ENCODE measurements at regions not wholly inside any gene's neighbourhood (a gene's known extent, or its start where the extent isn't known, plus 50 kb on each side); places are given as distances from the start of the nearest gene placed in this dataset.
A peak's percentile ranks its signal among the peaks of the same experiment; 100 is the strongest.

DNA sequence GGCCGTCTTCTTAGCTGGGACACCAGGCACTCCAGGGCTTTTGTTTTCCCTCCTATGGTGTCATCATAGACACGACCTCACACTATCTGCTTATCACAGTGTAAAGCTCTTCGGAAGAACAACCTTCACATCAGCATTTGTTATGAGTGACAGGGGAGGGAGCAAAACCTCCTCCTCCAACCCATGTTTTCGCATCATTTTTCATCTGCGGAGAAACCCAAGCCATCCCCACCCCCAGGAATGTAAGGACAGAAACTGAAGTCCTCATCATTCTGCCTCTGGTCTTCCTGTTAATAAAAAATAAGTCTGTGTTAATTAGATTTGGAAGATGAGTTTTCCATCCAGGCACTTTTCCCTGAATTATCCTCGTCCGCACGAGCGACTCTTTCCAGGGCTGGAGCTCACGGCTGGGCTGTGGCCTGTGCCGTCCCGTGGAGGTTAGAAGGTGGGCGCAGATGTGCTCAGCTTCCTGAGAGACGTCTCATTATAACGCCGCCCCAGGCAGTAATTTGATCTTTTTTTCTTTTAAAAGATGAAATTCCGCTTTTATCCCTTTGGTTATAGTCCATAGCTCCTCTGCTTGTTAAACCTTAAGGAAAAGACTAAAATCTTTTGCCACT is 101.6 kb upstream of the TMEM18 start:
- Histone ChIP-seq H3K27me3 (no peaks in the 10 kb centered on the region), H3K4me1 (no peaks in the 10 kb centered on the region), H3K36me3 (no peaks in the 10 kb centered on the region), H3K9me3 (no peaks in the 10 kb centered on the region), H3K4me3 (no peak overlapping the region), H3K27ac (no peak overlapping the region)
- TF ChIP-seq POLR2AphosphoS5 (IDR thresholded peaks at IDR 0.05; ENCODE audit: insufficient read depth in 1 of 2, low read depth in 1 of 2) (no peak), POLR2A (IDR thresholded peaks at IDR 0.05) (no peak), CTCF (IDR thresholded peaks at IDR 0.05) (no peak)
- intact Hi-C loops (cut with DNase I), result loop anchor here (10.0 kb wide), 1 partner anchor 1696 kb away; no protein-coding TSS in a partner anchor
- DNase-seq (ENCODE audit: extremely low spot score in 2 of 2), result peak in 1 of 2 donors; percentile 55

GRCh38 chr2:777546-777945 is 100.3 kb upstream of the TMEM18 start:
- Histone ChIP-seq H3K27ac (no peak overlapping the region), H3K4me3 (no peak overlapping the region), H3K4me1 (no peaks in the 10 kb centered on the region), H3K27me3 (no peaks in the 10 kb centered on the region), H3K36me3 (no peaks in the 10 kb centered on the region), H3K9me3 (no peaks in the 10 kb centered on the region)
- TF ChIP-seq POLR2A (IDR thresholded peaks at IDR 0.05) (no peak), POLR2AphosphoS5 (IDR thresholded peaks at IDR 0.05; ENCODE audit: insufficient read depth in 1 of 2, low read depth in 1 of 2) (no peak), CTCF (IDR thresholded peaks at IDR 0.05) (no peak)
- intact Hi-C loops (cut with DNase I), result loop anchor here (10.0 kb wide), 1 partner anchor 1697 kb away; no protein-coding TSS in a partner anchor
- DNase-seq (ENCODE audit: extremely low spot score in 2 of 2), result peak; percentile 81 to 84

- H3K27ac ChIP-seq, result no peak overlapping the region
- TF ChIP-seq CTCF (IDR thresholded peaks at IDR 0.05) (no peak), POLR2AphosphoS5 (IDR thresholded peaks at IDR 0.05; ENCODE audit: insufficient read depth in 1 of 2, low read depth in 1 of 2) (no peak), POLR2A (IDR thresholded peaks at IDR 0.05) (no peak)
- no peaks in the 10 kb centered on the region for H3K4me1 ChIP-seq
- H3K27me3 ChIP-seq, result no peaks in the 10 kb centered on the region
- no peaks in the 10 kb centered on the region for H3K36me3 ChIP-seq
- DNase-seq (ENCODE audit: extremely low spot score in 2 of 2), result peak in 1 of 2 donors; percentile 49
- H3K9me3 ChIP-seq, result no peaks in the 10 kb centered on the region
- no peak overlapping the region for H3K4me3 ChIP-seq
- intact Hi-C loops (cut with DNase I), result loop anchor here (10.0 kb wide), 1 partner anchor 1698 kb away; no protein-coding TSS in a partner anchor
These were observed 99.8 kb upstream of the TMEM18 start for GRCh38 chr2:777051-777450.

DNA sequence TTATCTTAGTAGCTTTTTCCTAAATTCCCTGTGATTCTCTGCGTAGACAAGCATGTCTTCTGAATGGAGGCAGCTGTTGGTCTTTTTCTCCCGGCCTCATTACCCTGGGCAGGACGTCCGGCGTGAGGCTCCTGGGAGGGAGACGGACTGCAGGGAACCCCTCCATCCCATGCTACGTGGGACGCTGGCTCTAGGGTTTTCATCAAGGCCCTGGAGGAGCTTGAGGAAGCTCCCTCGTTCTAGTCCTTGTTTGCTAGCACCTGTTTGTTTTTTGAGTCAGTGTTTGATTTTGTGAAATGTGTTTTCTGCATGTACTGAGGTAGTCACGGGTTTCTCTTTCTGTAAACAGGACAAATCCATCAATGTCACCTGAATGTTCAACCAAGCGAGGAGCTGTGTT is 99.3 kb upstream of the TMEM18 start:
- no peaks in the 10 kb centered on the region for H3K9me3 ChIP-seq
- intact Hi-C loops (cut with DNase I), result loop anchor here (10.0 kb wide), 1 partner anchor 1698 kb away; no protein-coding TSS in a partner anchor
- H3K27ac ChIP-seq, result no peak overlapping the region
- DNase-seq (ENCODE audit: extremely low spot score in 2 of 2), result peak in 1 of 2 donors; percentile 49
- H3K4me3 ChIP-seq, result no peak overlapping the region
- TF ChIP-seq POLR2A (IDR thresholded peaks at IDR 0.05) (no peak), POLR2AphosphoS5 (IDR thresholded peaks at IDR 0.05; ENCODE audit: insufficient read depth in 1 of 2, low read depth in 1 of 2) (no peak), CTCF (IDR thresholded peaks at IDR 0.05) (no peak)
- H3K27me3 ChIP-seq, result no peaks in the 10 kb centered on the region
- no peaks in the 10 kb centered on the region for H3K36me3 ChIP-seq
- H3K4me1 ChIP-seq, result no peaks in the 10 kb centered on the region

GRCh38 chr2:776038-776437 is 98.8 kb upstream of the TMEM18 start:
- Histone ChIP-seq H3K4me1 (no peaks in the 10 kb centered on the region), H3K27ac (no peak overlapping the region), H3K36me3 (no peaks in the 10 kb centered on the region), H3K9me3 (no peaks in the 10 kb centered on the region), H3K4me3 (no peak overlapping the region), H3K27me3 (no peaks in the 10 kb centered on the region)
- intact Hi-C loops (cut with DNase I), result loop anchor here (10.0 kb wide), 1 partner anchor 1699 kb away; no protein-coding TSS in a partner anchor
- no peak for DNase-seq (ENCODE audit: extremely low spot score in 2 of 2)
- TF ChIP-seq POLR2AphosphoS5 (IDR thresholded peaks at IDR 0.05; ENCODE audit: insufficient read depth in 1 of 2, low read depth in 1 of 2) (no peak), CTCF (IDR thresholded peaks at IDR 0.05) (no peak)
